ENCODE measurements at regions not wholly inside any gene's neighbourhood (a gene's known extent, or its start where the extent isn't known, plus 50 kb on each side); places are given as distances from the start of the nearest gene placed in this dataset.
"Not testable (repeated sequence)": the region's sequence is repeated elsewhere in the genome, so short reads cannot be mapped to it uniquely, and the experiment has no call there.

DNA sequence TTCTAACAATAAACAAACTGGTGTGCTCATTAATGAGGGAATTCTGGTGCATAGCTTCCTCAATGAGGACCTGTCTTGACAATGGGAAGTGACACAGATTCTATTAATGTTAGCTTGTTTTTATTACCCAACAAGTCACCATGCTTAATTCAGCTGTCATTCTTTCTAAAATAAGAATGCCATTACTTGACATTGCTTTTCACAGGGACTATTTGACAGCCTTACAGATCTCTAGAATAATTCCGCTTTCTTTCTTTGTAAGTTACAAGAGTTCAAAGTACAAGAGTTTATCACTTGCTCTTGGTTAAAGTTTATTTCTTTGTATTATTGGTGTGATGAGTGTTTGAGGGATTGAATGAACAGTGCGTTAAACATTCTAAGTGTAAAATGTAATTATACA, 127.0 kb upstream of the COL5A2 start:
- intact Hi-C loops (cut with micrococcal nuclease): no loop called here

- intact Hi-C loops (cut with micrococcal nuclease): no loop called here
These were observed 128.7 kb upstream of the COL5A2 start for GRCh38 chr2:189308056-189308790.

- intact Hi-C loops (cut with micrococcal nuclease): no loop called here
These were observed 129.8 kb upstream of the COL5A2 start for GRCh38 chr2:189309331-189309730.

- intact Hi-C loops (cut with micrococcal nuclease): loop anchor here (1.0 kb wide), 1 partner anchor 21 kb away; no protein-coding TSS in a partner anchor
These were observed 129.1 kb upstream of the WDR75 start for GRCh38 chr2:189312211-189312610.

- intact Hi-C loops (cut with micrococcal nuclease): loop anchor here (1.0 kb wide), 1 partner anchor 21 kb away; no protein-coding TSS in a partner anchor
These were observed 128.6 kb upstream of the WDR75 start for GRCh38 chr2:189312643-189313042.

GRCh38 chr2:189318761-189319160, 122.5 kb upstream of the WDR75 start:
- intact Hi-C loops (cut with micrococcal nuclease): no loop called here

DNA sequence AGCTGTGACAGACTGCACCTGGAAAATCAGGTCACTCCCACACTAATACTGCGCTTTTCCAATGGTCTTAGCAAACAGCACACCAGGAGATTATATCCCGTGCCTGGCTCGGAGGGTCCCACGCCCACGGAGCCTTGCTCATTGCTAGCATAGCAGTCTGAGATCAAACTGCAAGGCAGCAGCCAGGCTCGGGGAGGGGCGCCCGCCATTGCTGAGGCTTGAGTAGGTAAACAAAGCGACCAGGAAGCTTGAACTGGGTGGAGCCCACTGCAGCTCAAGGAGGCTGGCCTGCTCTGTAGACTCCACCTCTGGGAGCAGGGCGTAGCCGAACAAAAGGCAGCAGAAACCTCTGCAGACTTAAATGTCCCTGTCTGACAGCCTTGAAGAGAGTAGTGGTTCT, 121.8 kb upstream of the WDR75 start:
- intact Hi-C loops (cut with micrococcal nuclease): not testable (repeated sequence)

GRCh38 chr2:189327879-189328847, 113.1 kb upstream of the WDR75 start:
- intact Hi-C loops (cut with micrococcal nuclease): no loop called here

DNA sequence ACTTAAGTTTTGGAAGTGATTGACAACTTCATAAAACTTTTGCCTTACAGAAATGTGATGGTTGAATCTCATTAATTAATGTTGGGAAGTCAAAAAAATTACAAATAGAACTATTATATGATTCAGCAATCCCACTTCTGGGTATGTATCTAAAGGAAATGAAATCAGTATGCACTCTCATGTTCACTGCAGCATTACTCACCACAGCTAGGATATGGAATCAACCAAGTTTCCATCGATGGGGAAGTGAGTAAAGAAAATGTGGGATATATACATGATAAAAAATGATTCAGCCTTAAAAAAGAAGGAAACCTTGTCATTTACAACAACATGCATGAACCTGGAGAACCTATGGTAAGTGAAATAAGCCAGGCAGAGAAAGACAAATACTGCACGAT, 112.4 kb upstream of the WDR75 start:
- intact Hi-C loops (cut with micrococcal nuclease): no loop called here

- intact Hi-C loops (cut with micrococcal nuclease): no loop called here
These were observed 104.8 kb upstream of the WDR75 start for GRCh38 chr2:189336276-189336975.

GRCh38 chr2:189337656-189338055, 103.6 kb upstream of the WDR75 start:
- intact Hi-C loops (cut with micrococcal nuclease): no loop called here

- intact Hi-C loops (cut with micrococcal nuclease): no loop called here
These were observed 103.2 kb upstream of the WDR75 start for GRCh38 chr2:189338115-189338514.

- intact Hi-C loops (cut with micrococcal nuclease): no loop called here
These were observed 100.2 kb upstream of the WDR75 start for GRCh38 chr2:189341077-189341476.

GRCh38 chr2:189344043-189344442, 97.2 kb upstream of the WDR75 start:
- intact Hi-C loops (cut with micrococcal nuclease): no loop called here

- intact Hi-C loops (cut with micrococcal nuclease): loop anchor here (1.0 kb wide), 2 partner anchors 204 to 253 kb away; no protein-coding TSS in a partner anchor
These were observed 93.7 kb upstream of the WDR75 start for GRCh38 chr2:189347540-189347939.

DNA sequence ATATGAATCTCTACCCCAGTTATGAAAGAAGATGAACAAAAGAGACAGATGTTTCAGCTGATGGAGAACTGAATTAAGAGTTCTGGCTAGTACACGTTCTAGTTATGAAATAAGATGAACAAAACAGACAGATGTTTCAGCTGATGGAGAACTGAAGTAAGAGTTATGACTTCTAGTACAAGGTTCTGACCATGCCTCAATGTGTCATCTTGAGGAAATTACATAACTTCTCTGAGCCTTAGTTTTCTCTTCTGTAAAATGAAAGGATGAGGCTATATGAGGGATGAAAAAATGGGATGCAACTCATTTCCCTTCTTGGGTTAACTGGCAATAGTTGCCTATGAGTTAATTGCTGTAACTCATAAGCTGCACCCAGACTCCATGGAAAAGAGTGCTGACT, 92.9 kb upstream of the WDR75 start:
- intact Hi-C loops (cut with micrococcal nuclease): no loop called here

- intact Hi-C loops (cut with micrococcal nuclease): no loop called here
These were observed 90.6 kb upstream of the WDR75 start for GRCh38 chr2:189350540-189351209.

- intact Hi-C loops (cut with micrococcal nuclease): not testable (repeated sequence)
These were observed 89.3 kb upstream of the WDR75 start for GRCh38 chr2:189351933-189352332.

DNA sequence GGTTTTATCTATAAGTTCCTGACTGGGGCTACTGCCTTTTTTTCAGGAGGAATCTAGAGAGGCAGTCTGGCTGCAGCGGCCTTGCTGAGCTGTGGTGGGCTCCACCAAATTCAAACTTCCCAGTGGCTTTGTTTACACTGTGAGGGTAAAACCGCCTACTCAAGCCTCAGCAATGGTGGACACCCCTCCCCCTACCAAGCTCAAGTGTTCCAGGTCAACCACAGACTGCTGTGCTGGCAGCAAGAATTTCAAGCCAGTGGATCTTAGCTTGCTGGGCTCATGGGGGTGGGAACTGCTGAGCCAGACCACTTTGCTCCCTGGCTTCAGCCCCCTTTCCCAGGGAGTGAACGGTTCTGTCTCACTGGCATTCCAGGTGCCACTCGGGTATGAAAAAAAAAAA, 83.9 kb upstream of the WDR75 start:
- intact Hi-C loops (cut with micrococcal nuclease): not testable (repeated sequence)

DNA sequence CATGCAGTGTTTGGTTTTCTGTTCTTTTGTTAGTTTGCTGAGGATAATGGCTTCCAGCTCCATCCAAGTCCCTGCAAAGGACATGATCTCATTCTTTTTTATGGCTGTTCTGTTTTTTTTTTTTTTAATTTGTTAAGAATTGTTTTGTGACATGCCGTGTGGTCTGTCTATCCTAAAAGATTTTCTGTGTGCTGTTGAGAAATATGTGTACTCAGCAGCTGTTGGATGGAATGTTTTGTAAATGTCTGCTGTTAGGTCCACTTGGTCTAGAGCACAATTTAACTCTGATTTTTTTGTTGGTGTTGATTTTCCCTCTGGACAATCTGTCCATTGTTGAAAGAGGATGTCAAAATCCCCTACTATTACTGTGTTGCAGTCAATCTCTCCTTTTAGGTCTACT, 80.4 kb upstream of the WDR75 start:
- intact Hi-C loops (cut with micrococcal nuclease): no loop called here

GRCh38 chr2:189362283-189362682, 79.0 kb upstream of the WDR75 start:
- intact Hi-C loops (cut with micrococcal nuclease): no loop called here
